H1 (cell line): ENCODE measurements at regions not wholly inside any gene's neighbourhood (a gene's known extent, or its start where the extent isn't known, plus 50 kb on each side); places are given as distances from the start of the nearest gene placed in this dataset.
A peak's percentile ranks its signal among the peaks of the same experiment; 100 is the strongest.

Experiments
- CTCF ChIA-PET: fragments of 300-600 bp; sonication (Branson Sonifier 250); formaldehyde crosslinking; loops from one replicate; lab custom pipeline; 2021; ENCODE audit not compliant: partially characterized antibody; lab: Charles Lee
- POLR2A ChIA-PET: fragments of 300-600 bp; sonication (Branson Sonifier 250); formaldehyde crosslinking; loops from one replicate; lab custom pipeline; 2021; ENCODE audit warnings: inconsistent platforms; ENCODE audit not compliant: partially characterized antibody; lab: Charles Lee
- DNase-seq, 2 experiments: peaks; one replicate each; pipeline versions ENCODE4 v3.0.0 to v3.0.0-alpha.2; 2010 to 2022; ENCODE audit warnings: low spot score in 2 of 2, low read depth in 1 of 2, mixed read lengths in 1 of 2
- FAIRE-seq: peaks from 2 replicates; lab custom pipeline; 2011; peaks lifted over from hg19 to GRCh38; lab: Jason Lieb, UNC
- H2AFZ ChIP-seq: 2 replicates; pipeline ENCODE4 v1.8.1; 2012; ENCODE audit warnings: low read length, inconsistent platforms
- H2AK5ac ChIP-seq: 2 replicates; pipeline ENCODE4 v1.6.1; 2013; ENCODE audit warnings: low read depth, low read length
- H2BK120ac ChIP-seq: replicated peaks from 2 replicates; pipeline ENCODE3; 2013; ENCODE audit warnings: low read depth, low read length, inconsistent platforms
- H2BK12ac ChIP-seq: 2 replicates; pipeline ENCODE4 v1.6.1; 2013; ENCODE audit warnings: low read depth, low read length
- H2BK15ac ChIP-seq: 2 replicates; pipeline ENCODE4 v1.6.1; 2013; ENCODE audit warnings: low read length
- H2BK20ac ChIP-seq: 2 replicates; pipeline ENCODE4 v1.6.1; 2013; ENCODE audit warnings: low read length
- H2BK5ac ChIP-seq: 2 replicates; pipeline ENCODE4 v1.6.1; 2013; ENCODE audit warnings: low read depth, low read length
- H3K14ac ChIP-seq: 2 replicates; pipeline ENCODE4 v1.6.1; 2013; ENCODE audit warnings: inconsistent platforms; ENCODE audit not compliant: insufficient read length
- H3K18ac ChIP-seq: 2 replicates; pipeline ENCODE4 v1.6.1; 2013; ENCODE audit warnings: low read length; ENCODE audit errors: extremely low read depth
- H3K23ac ChIP-seq: 2 replicates; pipeline ENCODE4 v1.6.1; 2013; ENCODE audit warnings: inconsistent platforms; ENCODE audit not compliant: insufficient read length
- H3K23me2 ChIP-seq: 2 replicates; pipeline ENCODE4 v1.6.1; 2013; ENCODE audit warnings: low read depth, low read length
- H3K27ac ChIP-seq: 2 replicates; pipeline ENCODE4 v1.6.1; 2011; ENCODE audit warnings: low read depth, low read length, inconsistent platforms
- H3K27me3 ChIP-seq, 4 experiments: replicated peaks in 1 of 4; 1 replicate in 1 of 4; 2 replicates in 3 of 4; pipeline versions ENCODE4 v1.6.1 to v1.8.1; 2011 to 2013; ENCODE audit warnings: low read length in 3 of 4, mild to moderate bottlenecking in 3 of 4, inconsistent platforms in 2 of 4, mixed read lengths in 2 of 4, moderate library complexity in 1 of 4; ENCODE audit not compliant: control insufficient read depth in 3 of 4, insufficient read depth in 3 of 4; ENCODE audit errors: extremely low read depth in 1 of 4
- H3K36me3 ChIP-seq, 4 experiments: 2 replicates each; pipeline versions ENCODE4 v1.6.1 to v1.8.1; 2011 to 2013; ENCODE audit warnings: mild to moderate bottlenecking in 4 of 4, low read length in 3 of 4, moderate library complexity in 2 of 4, control low read depth in 1 of 4, inconsistent platforms in 1 of 4; ENCODE audit not compliant: insufficient read depth in 4 of 4, control insufficient read depth in 2 of 4
- H3K4ac ChIP-seq: replicated peaks from 2 replicates; pipeline ENCODE3; 2013; ENCODE audit warnings: low read length, low read depth, mixed read lengths, inconsistent platforms; ENCODE audit not compliant: insufficient read length
- H3K4me1 ChIP-seq, 4 experiments: replicated peaks in 1 of 4; 1 replicate in 1 of 4; 2 replicates in 3 of 4; pipeline versions ENCODE4 v1.6.1 to v1.8.1; 2011 to 2013; ENCODE audit warnings: low read length in 3 of 4, inconsistent platforms in 2 of 4, mixed read lengths in 1 of 4; ENCODE audit not compliant: insufficient read depth in 4 of 4, control insufficient read depth in 3 of 4
- H3K4me2 ChIP-seq, 2 experiments: 2 replicates each; pipeline versions ENCODE4 v1.6.1 to v1.8.1; 2011 to 2013; ENCODE audit warnings: low read depth in 2 of 2, low read length in 2 of 2, control low read depth in 1 of 2, inconsistent platforms in 1 of 2, mild to moderate bottlenecking in 1 of 2; ENCODE audit not compliant: insufficient read depth in 1 of 2
- H3K4me3 ChIP-seq, 4 experiments: fragments of 200-600, 300-600 bp in 1 of 4; sonication (generic), shearing (Covaris generic), sonication (Bioruptor Twin) in 1 of 4; 2 replicates each; pipeline versions ENCODE4 v1.5.1 to v1.8.1; 2011 to 2016; ENCODE audit warnings: low read length in 4 of 4, low read depth in 3 of 4, control low read depth in 2 of 4, inconsistent platforms in 2 of 4, mild to moderate bottlenecking in 2 of 4, mixed read lengths in 1 of 4, moderate library complexity in 1 of 4; ENCODE audit not compliant: insufficient read depth in 2 of 4; ENCODE audit errors: extremely low read depth in 1 of 4
- H3K56ac ChIP-seq: replicated peaks from 2 replicates; pipeline ENCODE3; 2013; ENCODE audit warnings: low read depth, mild to moderate bottlenecking, mixed read lengths, low read length, inconsistent platforms; ENCODE audit not compliant: insufficient read length
- H3K79me1 ChIP-seq: 2 replicates; pipeline ENCODE4 v1.6.1; 2013; ENCODE audit warnings: low read depth, low read length, control low read depth
- H3K79me2 ChIP-seq, 2 experiments: 2 replicates each; pipeline versions ENCODE4 v1.6.1 to v1.8.1; 2012 to 2013; ENCODE audit warnings: low read length in 2 of 2, mild to moderate bottlenecking in 2 of 2, inconsistent platforms in 1 of 2; ENCODE audit not compliant: insufficient read depth in 2 of 2, control insufficient read depth in 1 of 2
- H3K9ac ChIP-seq, 4 experiments: replicated peaks in 1 of 4; 1 replicate in 1 of 4; 2 replicates in 3 of 4; pipeline versions ENCODE4 v1.6.1 to v1.8.1; 2011 to 2013; ENCODE audit warnings: low read depth in 3 of 4, low read length in 3 of 4, control low read depth in 2 of 4, mild to moderate bottlenecking in 2 of 4, moderate library complexity in 2 of 4, inconsistent platforms in 1 of 4; ENCODE audit errors: extremely low read depth in 1 of 4
- H3K9me3 ChIP-seq, 2 experiments: 2 replicates each; pipeline versions ENCODE4 v1.6.1 to v1.8.1; 2012 to 2013; ENCODE audit warnings: mild to moderate bottlenecking in 2 of 2, moderate library complexity in 2 of 2, control low read depth in 1 of 2, inconsistent platforms in 1 of 2, low read depth in 1 of 2, low read length in 1 of 2, mixed read lengths in 1 of 2; ENCODE audit not compliant: insufficient read depth in 2 of 2
- H4K20me1 ChIP-seq, 2 experiments: replicated peaks in 1 of 2; 2 replicates each; pipeline versions ENCODE3 to v1.8.1; 2011 to 2013; ENCODE audit warnings: inconsistent platforms in 2 of 2, low read length in 2 of 2, mild to moderate bottlenecking in 1 of 2; ENCODE audit not compliant: insufficient read depth in 2 of 2, control insufficient read depth in 1 of 2
- H4K5ac ChIP-seq: 2 replicates; pipeline ENCODE4 v1.6.1; 2013; ENCODE audit warnings: low read length, low read depth, mixed read lengths, inconsistent platforms; ENCODE audit not compliant: insufficient read length
- H4K8ac ChIP-seq: 2 replicates; pipeline ENCODE4 v1.8.0; 2013; ENCODE audit warnings: mild to moderate bottlenecking, moderate library complexity, low read length, inconsistent platforms; ENCODE audit not compliant: insufficient read depth; ENCODE audit errors: extremely low read depth
- H4K91ac ChIP-seq: replicated peaks from 2 replicates; pipeline ENCODE3; 2013; ENCODE audit warnings: low read length, mixed read lengths, inconsistent platforms; ENCODE audit not compliant: insufficient read length
- CHD1 ChIP-seq: IDR thresholded peaks from 2 replicates; pipeline ENCODE4 v1.6.1; 2012; ENCODE audit warnings: low read depth, low read length, improper control_type of control experiment
- EGR1 ChIP-seq: IDR thresholded peaks from 2 replicates; pipeline ENCODE4 v1.6.1; 2011; ENCODE audit warnings: low read depth, low read length, borderline replicate concordance
- EZH2 ChIP-seq: fragments of 200-600 bp; sonication (generic); IDR thresholded peaks from 2 replicates; pipeline ENCODE4 v1.7.1; 2012; ENCODE audit warnings: low read depth, mild to moderate bottlenecking, moderate library complexity, low read length, inconsistent platforms; ENCODE audit not compliant: severe bottlenecking
- SAP30 ChIP-seq: fragments of 300-600 bp; sonication (generic); IDR thresholded peaks from 2 replicates; pipeline ENCODE4 v1.7.1; 2012; ENCODE audit warnings: low read length, moderate library complexity, mild to moderate bottlenecking, inconsistent platforms; ENCODE audit not compliant: insufficient read depth, insufficient replicate concordance
- TCF12 ChIP-seq: IDR thresholded peaks from 2 replicates; pipeline ENCODE4 v1.6.1; 2011; ENCODE audit warnings: low read depth, mild to moderate bottlenecking, low read length
- WGBS, 2 experiments: shearing (Covaris generic) in 1 of 2; methylation state at CpG; one replicate each; pipeline versions ENCODE4 v1.1.6 to v1.1.7; 2013 to 2015; ENCODE audit warnings: low lambda C conversion rate in 2 of 2, mixed read lengths in 2 of 2, inconsistent platforms in 1 of 2, low coverage in 1 of 2, missing lambda C conversion rate in 1 of 2; ENCODE audit not compliant: insufficient replicate concordance in 2 of 2, insufficient coverage in 1 of 2, insufficient read length in 1 of 2; ENCODE audit errors: extremely low coverage in 1 of 2, missing lambda C conversion rate in 1 of 2; 5-methylcytosine and 5-hydroxymethylcytosine counted together

GRCh38 chr12:34401659-34402227, 379.4 kb downstream of the ALG10 start:
- no peak overlapping the region for H2BK120ac ChIP-seq
- H3K9me3 ChIP-seq: peaks cover 95 to 100% of the 10 kb centered on the region in 2 experiments
- no peak for TF ChIP-seq EZH2
- TF ChIP-seq EGR1: no peak
- TF ChIP-seq TCF12: no peak
- no peak for TF ChIP-seq CHD1
- no peak for TF ChIP-seq SAP30

More at GRCh38 chr12:34401659-34402227, 379.4 kb downstream of the ALG10 start:
- Histone ChIP-seq H3K56ac (no peak overlapping the region), H2BK5ac (no peak overlapping the region), H3K4me1 (no peaks in the 10 kb centered on the region), H2BK12ac (no peak overlapping the region), H2AFZ (no peak overlapping the region), H4K91ac (no peak overlapping the region), H4K5ac (no peak overlapping the region), H3K27ac (no peak overlapping the region), H2BK20ac (no peak overlapping the region), H3K79me1 (no peaks in the 10 kb centered on the region), H3K36me3 (no peaks in the 10 kb centered on the region), H3K4ac (no peak overlapping the region), H3K79me2 (no peaks in the 10 kb centered on the region), H3K14ac (no peak overlapping the region), H3K9ac (no peak overlapping the region), H4K8ac (no peak overlapping the region), H3K18ac (no peak overlapping the region), H4K20me1 (no peaks in the 10 kb centered on the region), H3K4me2 (no peak overlapping the region), H3K4me3 (no peak overlapping the region), H2AK5ac (no peak overlapping the region), H2BK15ac (no peak overlapping the region), H3K23me2 (no peaks in the 10 kb centered on the region), H3K27me3 (no peaks in the 10 kb centered on the region), H3K23ac (no peak overlapping the region)
- peak in 1 of 2 experiments; percentile 8 for DNase-seq
- WGBS, 2 experiments: 77% methylated on average over 15 of the region's 28 CpGs; no CpG with 5 or more reads in 1 of the 2 experiments
- ChIA-PET POLR2A (no interaction called here), CTCF (no interaction called here)
- no peak for FAIRE-seq
